Neural crest cell (in vitro differentiated cells): ENCODE measurements at regions not wholly inside any gene's neighbourhood (a gene's known extent, or its start where the extent isn't known, plus 50 kb on each side); places are given as distances from the start of the nearest gene placed in this dataset.

Source experiments
- DNase-seq: peaks from one replicate; pipeline ENCODE4 v3.0.0; 2021; ENCODE audit warnings: low read depth, mixed read lengths, low spot score
- H3K27ac Mint-ChIP-seq: one replicate; pipeline ENCODE4 v1.8.0; 2021; ENCODE audit warnings: mild to moderate bottlenecking, mixed read lengths; ENCODE audit not compliant: unreplicated experiment
- H3K27me3 Mint-ChIP-seq: 2 replicates; pipeline ENCODE4 v1.8.0; 2021; ENCODE audit warnings: low read depth, mild to moderate bottlenecking, mixed read lengths
- H3K36me3 Mint-ChIP-seq: 2 replicates; pipeline ENCODE4 v1.8.0; 2021; ENCODE audit warnings: low read depth, mild to moderate bottlenecking, mixed read lengths
- H3K4me1 Mint-ChIP-seq: 2 replicates; pipeline ENCODE4 v1.8.0; 2021; ENCODE audit warnings: mixed read lengths
- H3K4me3 Mint-ChIP-seq: one replicate; pipeline ENCODE4 v1.8.0; 2021; ENCODE audit warnings: mild to moderate bottlenecking, mixed read lengths
- H3K9me3 Mint-ChIP-seq: 2 replicates; pipeline ENCODE4 v1.8.0; 2021; ENCODE audit warnings: mixed read lengths
- TF ChIP-seq, protein P1 (sequence below): fragments of 200-600 bp; sonication (generic); conservative IDR thresholded peaks from 2 replicates; pipeline ENCODE4 v1.5.0; 2021; ENCODE audit warnings: antibody characterized with exemption, mild to moderate bottlenecking

DNA sequence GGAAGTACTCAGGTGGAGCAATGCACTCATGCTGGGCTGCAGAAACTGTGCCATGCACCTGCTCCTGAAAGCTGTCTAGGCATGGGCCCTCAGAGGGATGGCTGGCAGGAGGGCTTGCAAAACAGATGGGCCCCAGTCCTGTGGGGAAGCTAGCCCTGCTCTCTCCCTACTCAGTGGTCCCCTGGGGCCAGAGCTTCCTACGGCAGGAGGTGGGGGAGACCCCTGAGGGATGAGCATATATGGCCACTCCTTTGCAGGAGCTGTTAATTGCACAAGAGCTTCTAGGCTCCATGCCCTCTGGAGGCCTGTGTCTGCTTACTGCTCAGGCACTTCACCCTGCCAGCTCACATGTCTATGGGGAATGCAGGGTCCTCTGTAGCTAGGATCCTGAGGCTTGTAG lies 545.3 kb upstream of the PTPRD start:
- TF ChIP-seq, protein P1, sequence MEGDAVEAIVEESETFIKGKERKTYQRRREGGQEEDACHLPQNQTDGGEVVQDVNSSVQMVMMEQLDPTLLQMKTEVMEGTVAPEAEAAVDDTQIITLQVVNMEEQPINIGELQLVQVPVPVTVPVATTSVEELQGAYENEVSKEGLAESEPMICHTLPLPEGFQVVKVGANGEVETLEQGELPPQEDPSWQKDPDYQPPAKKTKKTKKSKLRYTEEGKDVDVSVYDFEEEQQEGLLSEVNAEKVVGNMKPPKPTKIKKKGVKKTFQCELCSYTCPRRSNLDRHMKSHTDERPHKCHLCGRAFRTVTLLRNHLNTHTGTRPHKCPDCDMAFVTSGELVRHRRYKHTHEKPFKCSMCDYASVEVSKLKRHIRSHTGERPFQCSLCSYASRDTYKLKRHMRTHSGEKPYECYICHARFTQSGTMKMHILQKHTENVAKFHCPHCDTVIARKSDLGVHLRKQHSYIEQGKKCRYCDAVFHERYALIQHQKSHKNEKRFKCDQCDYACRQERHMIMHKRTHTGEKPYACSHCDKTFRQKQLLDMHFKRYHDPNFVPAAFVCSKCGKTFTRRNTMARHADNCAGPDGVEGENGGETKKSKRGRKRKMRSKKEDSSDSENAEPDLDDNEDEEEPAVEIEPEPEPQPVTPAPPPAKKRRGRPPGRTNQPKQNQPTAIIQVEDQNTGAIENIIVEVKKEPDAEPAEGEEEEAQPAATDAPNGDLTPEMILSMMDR, result no peak
- no peak for DNase-seq

DNA sequence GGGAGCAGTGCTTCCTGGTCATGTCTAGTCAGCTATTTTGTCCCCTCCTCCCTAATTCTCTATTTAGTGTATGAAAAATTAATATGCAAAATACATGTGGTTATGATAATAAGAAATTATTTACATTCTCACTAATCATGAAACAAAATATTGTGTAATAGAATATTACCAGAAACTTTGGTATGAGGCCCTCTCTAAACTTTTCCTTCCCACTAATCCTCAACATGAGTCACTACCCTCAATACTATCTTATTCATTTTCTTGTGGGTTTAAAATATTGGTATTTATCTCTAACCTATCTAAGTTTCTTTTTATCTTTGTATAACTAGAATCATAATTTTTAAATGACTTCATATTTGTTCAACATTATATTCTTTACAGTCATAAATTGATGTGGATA lies 545.9 kb upstream of the PTPRD start:
- no peaks in the 10 kb centered on the region for H3K36me3 Mint-ChIP-seq
- no peaks in the 10 kb centered on the region for H3K4me1 Mint-ChIP-seq
- peaks cover 21% of the 10 kb centered on the region for H3K9me3 Mint-ChIP-seq
- no peak overlapping the region for H3K27ac Mint-ChIP-seq
- TF ChIP-seq, protein P1, result no peak
- no peak overlapping the region for H3K4me3 Mint-ChIP-seq
- no peaks in the 10 kb centered on the region for H3K27me3 Mint-ChIP-seq
- DNase-seq, result no peak

More for the DNA sequence above, 545.3 kb upstream of the PTPRD start:
- H3K9me3 Mint-ChIP-seq, result peaks cover 19% of the 10 kb centered on the region
- no peaks in the 10 kb centered on the region for H3K4me1 Mint-ChIP-seq
- no peaks in the 10 kb centered on the region for H3K36me3 Mint-ChIP-seq
- H3K27ac Mint-ChIP-seq, result no peak overlapping the region
- H3K4me3 Mint-ChIP-seq, result no peak overlapping the region
- H3K27me3 Mint-ChIP-seq, result no peaks in the 10 kb centered on the region

DNA sequence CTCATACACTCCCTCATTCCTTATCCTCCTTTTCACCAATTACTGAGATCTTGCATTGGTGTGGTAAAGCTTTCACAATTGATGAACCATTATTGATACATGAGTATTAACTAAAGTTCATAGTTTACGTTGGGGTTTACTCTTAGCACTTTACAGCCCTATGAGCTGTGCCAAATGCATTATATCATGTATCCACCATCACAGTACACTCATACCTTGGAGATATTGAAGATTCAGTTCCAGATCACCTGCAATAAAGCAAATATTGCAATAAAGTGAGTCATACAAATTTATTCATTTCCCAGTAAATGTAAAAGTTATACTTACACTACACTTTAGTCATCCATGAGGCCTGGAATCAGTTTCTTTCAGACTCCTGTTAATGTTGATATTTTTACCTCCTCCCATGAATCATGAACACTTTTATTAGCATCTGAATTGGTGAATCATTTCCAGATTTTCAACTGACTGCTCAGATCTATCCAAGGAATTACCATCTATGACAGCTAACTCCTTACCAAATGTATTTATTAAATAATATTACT lies 546.6 kb upstream of the PTPRD start:
- TF ChIP-seq, protein P1, result no peak
- H3K9me3 Mint-ChIP-seq, result peaks cover 21% of the 10 kb centered on the region
- no peak for DNase-seq
- no peaks in the 10 kb centered on the region for H3K27me3 Mint-ChIP-seq
- no peak overlapping the region for H3K4me3 Mint-ChIP-seq
- no peak overlapping the region for H3K27ac Mint-ChIP-seq
- no peaks in the 10 kb centered on the region for H3K4me1 Mint-ChIP-seq
- no peaks in the 10 kb centered on the region for H3K36me3 Mint-ChIP-seq

DNA sequence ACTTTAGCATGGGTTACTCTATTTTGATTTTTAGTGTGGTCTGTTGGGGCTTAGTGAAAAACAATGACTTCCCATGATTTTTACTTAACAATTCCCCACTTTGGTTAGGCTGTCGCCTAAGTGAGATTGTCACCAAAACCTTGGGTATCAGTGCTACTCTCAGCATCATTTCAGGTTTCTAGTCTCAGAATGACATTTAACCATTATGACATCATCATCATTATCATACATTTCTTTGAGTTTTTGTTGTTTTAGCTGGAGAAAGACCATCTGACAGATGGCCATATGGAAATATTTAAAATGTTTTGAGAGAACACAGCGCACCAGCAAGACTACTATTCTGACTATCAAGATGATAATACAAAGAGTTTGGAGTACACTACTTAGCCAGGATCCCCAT lies 551.0 kb upstream of the PTPRD start:
- Mint-ChIP-seq H3K4me1 (no peaks in the 10 kb centered on the region), H3K27me3 (no peaks in the 10 kb centered on the region), H3K36me3 (no peaks in the 10 kb centered on the region), H3K4me3 (no peak overlapping the region), H3K27ac (no peak overlapping the region), H3K9me3 (peaks cover 14% of the 10 kb centered on the region)
- DNase-seq, result no peak
- TF ChIP-seq, protein P1, result no peak

DNA sequence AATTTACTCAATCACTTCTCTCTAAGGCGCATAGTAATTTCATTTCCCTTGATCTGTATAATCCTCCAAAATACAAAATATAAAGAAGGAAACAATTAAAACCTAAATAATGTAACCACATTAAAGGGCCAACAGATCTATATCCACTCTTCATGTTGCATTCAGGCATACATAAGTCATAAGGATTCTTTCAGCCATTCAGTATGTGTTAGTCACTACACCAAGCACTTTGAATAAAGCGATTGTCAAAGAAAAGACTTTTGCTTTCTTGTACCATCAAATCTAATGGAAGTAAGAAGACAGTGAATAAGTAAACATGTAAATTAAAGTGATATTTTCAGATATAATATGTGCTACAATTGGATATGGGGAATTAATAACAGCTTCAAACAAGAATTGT lies 569.2 kb upstream of the PTPRD start:
- Mint-ChIP-seq H3K27me3 (no peaks in the 10 kb centered on the region), H3K36me3 (no peaks in the 10 kb centered on the region), H3K4me1 (no peaks in the 10 kb centered on the region), H3K9me3 (no peaks in the 10 kb centered on the region), H3K4me3 (no peak overlapping the region), H3K27ac (no peak overlapping the region)
- DNase-seq, result no peak
- TF ChIP-seq, protein P1, result no peak

DNA sequence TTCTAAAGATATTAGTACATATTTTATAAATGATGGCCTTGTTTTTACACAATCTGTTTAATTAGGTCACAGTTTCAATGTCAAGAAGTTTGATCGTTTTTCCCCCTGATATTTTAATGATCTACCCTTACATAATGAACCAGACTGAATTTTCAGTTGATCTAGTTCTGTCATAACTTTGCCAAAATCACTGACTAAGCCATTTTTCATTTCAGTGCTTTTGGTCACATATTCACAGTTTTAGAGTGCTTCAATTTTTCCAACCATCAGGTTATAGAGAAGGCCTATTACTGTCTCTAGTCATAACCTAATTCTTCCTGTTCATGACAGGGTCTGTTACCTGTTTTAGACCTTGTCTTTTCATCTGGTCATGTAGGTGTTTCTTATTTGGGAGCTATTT lies 577.9 kb upstream of the PTPRD start:
- DNase-seq, result no peak

More for the DNA sequence above, 577.9 kb upstream of the PTPRD start:
- Mint-ChIP-seq H3K27me3 (no peaks in the 10 kb centered on the region), H3K4me1 (no peaks in the 10 kb centered on the region), H3K4me3 (no peak overlapping the region), H3K27ac (no peak overlapping the region), H3K9me3 (peaks cover 7% of the 10 kb centered on the region), H3K36me3 (no peaks in the 10 kb centered on the region)
- TF ChIP-seq, protein P1, result no peak
